ENCODE measurements at regions not wholly inside any gene's neighbourhood (a gene's known extent, or its start where the extent isn't known, plus 50 kb on each side); places are given as distances from the start of the nearest gene placed in this dataset.

DNA sequence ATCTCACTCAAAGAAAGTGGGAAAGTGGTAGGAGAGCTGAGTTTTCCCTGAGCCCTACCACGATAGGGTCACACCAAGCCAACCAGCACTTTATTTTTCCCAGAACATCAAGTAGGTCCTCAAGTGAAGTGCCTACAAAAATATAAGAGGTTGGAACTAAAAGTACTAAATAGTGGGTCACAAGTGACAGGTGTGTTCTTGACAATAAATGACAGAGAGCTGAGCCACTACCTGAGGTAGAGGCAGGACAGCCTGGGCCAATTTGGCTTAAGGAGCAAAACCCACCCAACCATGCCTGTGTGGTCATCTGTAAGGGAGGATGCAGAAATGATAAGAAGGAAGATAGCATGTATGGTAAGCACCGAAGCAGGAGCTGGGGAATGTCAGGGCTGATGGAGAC, 154.8 kb upstream of the SSTR4 start:
- TF ChIP-seq POLR2A (IDR thresholded peaks at IDR 0.05; ENCODE audit: low read depth, low read length) (no peak), BHLHE40 (IDR thresholded peaks at IDR 0.05; ENCODE audit: low read depth, low read length) (no peak), FOS (IDR thresholded peaks at IDR 0.05; ENCODE audit: low read depth, low read length) (no peak), NFE2L2 (IDR thresholded peaks at IDR 0.05; ENCODE audit: low read depth, low read length) (no peak), SMC3 (IDR thresholded peaks at IDR 0.05; ENCODE audit: low read depth, low read length) (no peak)
- TF ChIP-seq, protein P1, sequence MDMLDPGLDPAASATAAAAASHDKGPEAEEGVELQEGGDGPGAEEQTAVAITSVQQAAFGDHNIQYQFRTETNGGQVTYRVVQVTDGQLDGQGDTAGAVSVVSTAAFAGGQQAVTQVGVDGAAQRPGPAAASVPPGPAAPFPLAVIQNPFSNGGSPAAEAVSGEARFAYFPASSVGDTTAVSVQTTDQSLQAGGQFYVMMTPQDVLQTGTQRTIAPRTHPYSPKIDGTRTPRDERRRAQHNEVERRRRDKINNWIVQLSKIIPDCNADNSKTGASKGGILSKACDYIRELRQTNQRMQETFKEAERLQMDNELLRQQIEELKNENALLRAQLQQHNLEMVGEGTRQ (IDR thresholded peaks at IDR 0.05; ENCODE audit: low read depth, low read length) = no peak
- TF ChIP-seq, protein P2, sequence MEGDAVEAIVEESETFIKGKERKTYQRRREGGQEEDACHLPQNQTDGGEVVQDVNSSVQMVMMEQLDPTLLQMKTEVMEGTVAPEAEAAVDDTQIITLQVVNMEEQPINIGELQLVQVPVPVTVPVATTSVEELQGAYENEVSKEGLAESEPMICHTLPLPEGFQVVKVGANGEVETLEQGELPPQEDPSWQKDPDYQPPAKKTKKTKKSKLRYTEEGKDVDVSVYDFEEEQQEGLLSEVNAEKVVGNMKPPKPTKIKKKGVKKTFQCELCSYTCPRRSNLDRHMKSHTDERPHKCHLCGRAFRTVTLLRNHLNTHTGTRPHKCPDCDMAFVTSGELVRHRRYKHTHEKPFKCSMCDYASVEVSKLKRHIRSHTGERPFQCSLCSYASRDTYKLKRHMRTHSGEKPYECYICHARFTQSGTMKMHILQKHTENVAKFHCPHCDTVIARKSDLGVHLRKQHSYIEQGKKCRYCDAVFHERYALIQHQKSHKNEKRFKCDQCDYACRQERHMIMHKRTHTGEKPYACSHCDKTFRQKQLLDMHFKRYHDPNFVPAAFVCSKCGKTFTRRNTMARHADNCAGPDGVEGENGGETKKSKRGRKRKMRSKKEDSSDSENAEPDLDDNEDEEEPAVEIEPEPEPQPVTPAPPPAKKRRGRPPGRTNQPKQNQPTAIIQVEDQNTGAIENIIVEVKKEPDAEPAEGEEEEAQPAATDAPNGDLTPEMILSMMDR (conservative IDR thresholded peaks at IDR 0.05; ENCODE audit: low read depth, low read length) = no peak
- TF ChIP-seq, protein P3, sequence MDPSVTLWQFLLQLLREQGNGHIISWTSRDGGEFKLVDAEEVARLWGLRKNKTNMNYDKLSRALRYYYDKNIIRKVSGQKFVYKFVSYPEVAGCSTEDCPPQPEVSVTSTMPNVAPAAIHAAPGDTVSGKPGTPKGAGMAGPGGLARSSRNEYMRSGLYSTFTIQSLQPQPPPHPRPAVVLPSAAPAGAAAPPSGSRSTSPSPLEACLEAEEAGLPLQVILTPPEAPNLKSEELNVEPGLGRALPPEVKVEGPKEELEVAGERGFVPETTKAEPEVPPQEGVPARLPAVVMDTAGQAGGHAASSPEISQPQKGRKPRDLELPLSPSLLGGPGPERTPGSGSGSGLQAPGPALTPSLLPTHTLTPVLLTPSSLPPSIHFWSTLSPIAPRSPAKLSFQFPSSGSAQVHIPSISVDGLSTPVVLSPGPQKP (IDR thresholded peaks at IDR 0.05; ENCODE audit: borderline replicate concordance, low read depth, low read length) = no peak
